ENCODE measurements at regions not wholly inside any gene's neighbourhood (a gene's known extent, or its start where the extent isn't known, plus 50 kb on each side); places are given as distances from the start of the nearest gene placed in this dataset.

DNA sequence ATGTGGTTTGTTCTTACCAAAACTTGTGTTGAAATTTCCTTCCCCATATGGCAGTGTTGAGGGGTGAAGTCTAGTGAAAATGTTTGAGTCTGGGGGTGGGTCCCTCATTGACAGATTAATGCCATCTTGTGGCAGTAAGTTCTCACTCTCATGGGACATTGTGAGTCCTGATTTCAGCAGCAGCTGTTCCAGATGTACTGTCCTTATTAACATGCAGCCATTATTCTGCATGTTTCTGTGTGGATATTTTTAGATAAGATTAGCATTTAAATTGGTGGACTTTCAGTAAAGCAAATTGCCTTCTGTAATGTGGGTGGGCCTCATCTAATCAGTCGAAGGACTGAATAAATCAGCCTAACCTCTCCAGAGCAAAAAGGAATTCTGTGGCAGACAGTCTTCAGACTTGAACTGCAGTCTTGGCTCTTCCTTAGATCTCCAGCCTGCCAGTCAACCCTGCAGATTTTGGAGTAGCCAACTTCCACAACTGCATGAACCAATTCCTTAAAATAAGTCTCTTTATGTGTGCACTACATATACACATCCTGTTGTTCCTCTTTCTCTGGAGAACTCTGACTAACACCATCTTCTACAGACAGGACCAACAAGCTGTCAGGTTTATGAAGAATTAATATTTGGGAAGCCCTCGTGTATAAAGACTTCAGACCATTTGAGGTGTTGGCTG lies 138.7 kb upstream of the ZNF516 start:
- TF ChIP-seq, protein P1, sequence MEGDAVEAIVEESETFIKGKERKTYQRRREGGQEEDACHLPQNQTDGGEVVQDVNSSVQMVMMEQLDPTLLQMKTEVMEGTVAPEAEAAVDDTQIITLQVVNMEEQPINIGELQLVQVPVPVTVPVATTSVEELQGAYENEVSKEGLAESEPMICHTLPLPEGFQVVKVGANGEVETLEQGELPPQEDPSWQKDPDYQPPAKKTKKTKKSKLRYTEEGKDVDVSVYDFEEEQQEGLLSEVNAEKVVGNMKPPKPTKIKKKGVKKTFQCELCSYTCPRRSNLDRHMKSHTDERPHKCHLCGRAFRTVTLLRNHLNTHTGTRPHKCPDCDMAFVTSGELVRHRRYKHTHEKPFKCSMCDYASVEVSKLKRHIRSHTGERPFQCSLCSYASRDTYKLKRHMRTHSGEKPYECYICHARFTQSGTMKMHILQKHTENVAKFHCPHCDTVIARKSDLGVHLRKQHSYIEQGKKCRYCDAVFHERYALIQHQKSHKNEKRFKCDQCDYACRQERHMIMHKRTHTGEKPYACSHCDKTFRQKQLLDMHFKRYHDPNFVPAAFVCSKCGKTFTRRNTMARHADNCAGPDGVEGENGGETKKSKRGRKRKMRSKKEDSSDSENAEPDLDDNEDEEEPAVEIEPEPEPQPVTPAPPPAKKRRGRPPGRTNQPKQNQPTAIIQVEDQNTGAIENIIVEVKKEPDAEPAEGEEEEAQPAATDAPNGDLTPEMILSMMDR (IDR thresholded peaks at IDR 0.05; ENCODE audit: extremely low read depth, low read depth, low read length), result no peak
- Histone ChIP-seq H3K4me1 (ENCODE audit: insufficient read depth, low read length) (no peaks in the 10 kb centered on the region), H3K27ac (ENCODE audit: low read depth, low read length) (no peak overlapping the region), H3K9me3 (ENCODE audit: low read depth, low read length) (no peaks in the 10 kb centered on the region), H3K79me2 (ENCODE audit: insufficient read depth, low read length) (no peaks in the 10 kb centered on the region), H3K4me3 (ENCODE audit: insufficient read depth, low read length) (no peak overlapping the region), H4K20me1 (ENCODE audit: insufficient read depth, low read length) (no peaks in the 10 kb centered on the region), H3K4me2 (ENCODE audit: insufficient read depth, low read length) (no peak overlapping the region), H3K36me3 (ENCODE audit: insufficient read depth, low read length) (no peaks in the 10 kb centered on the region), H3K27me3 (ENCODE audit: insufficient read depth, low read length) (peaks cover 7% of the 10 kb centered on the region), H2AFZ (ENCODE audit: low read length) (no peak overlapping the region)
- no peak for DNase-seq (ENCODE audit: insufficient read length, low spot score, missing footprints)

DNA sequence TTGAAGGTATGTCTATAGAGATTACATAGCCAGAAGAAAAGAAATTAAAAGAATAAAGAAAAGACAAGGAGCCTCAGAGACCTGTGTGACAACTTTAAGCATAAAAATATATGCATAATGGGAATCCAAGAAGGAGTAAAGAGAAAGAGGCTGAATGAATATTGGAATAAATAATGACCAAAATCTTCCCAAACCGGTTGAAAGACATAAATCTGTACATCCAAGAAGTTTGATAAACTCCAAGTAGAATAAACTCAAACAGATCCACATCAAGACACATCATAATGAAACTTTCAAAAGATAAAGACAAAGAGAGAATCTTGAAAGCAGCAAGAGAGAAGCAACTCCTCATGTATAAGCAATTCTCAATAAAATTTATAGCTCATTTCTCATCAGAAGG lies 132.4 kb upstream of the ZNF516 start:
- Histone ChIP-seq H3K9me3 (ENCODE audit: low read depth, low read length) (no peaks in the 10 kb centered on the region), H3K36me3 (ENCODE audit: insufficient read depth, low read length) (no peaks in the 10 kb centered on the region), H3K27me3 (ENCODE audit: insufficient read depth, low read length) (no peaks in the 10 kb centered on the region), H3K4me1 (ENCODE audit: insufficient read depth, low read length) (no peaks in the 10 kb centered on the region), H2AFZ (ENCODE audit: low read length) (no peak overlapping the region), H3K4me3 (ENCODE audit: insufficient read depth, low read length) (no peak overlapping the region), H4K20me1 (ENCODE audit: insufficient read depth, low read length) (no peaks in the 10 kb centered on the region), H3K27ac (ENCODE audit: low read depth, low read length) (no peak overlapping the region), H3K79me2 (ENCODE audit: insufficient read depth, low read length) (no peaks in the 10 kb centered on the region), H3K4me2 (ENCODE audit: insufficient read depth, low read length) (no peak overlapping the region)
- DNase-seq (ENCODE audit: insufficient read length, low spot score, missing footprints), result no peak
- TF ChIP-seq, protein P1 (IDR thresholded peaks at IDR 0.05; ENCODE audit: extremely low read depth, low read depth, low read length), result no peak

DNA sequence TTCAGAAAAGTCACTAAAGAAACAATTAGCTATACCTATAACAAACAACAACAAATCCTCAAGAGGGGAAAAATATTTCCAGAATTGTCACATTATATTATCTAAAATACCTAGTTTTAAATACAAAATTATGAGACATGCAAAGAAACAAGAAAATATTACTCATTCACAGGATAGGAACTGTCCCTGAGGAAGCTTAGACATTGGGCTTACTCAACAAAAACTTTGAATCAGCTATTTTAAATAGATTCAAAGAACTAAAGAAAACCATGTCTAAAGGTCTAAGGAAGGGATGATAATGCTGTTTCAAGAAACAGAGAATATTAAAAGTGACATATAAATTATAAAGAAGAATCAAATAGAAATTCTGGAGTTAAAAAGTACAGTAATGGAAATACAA lies 131.9 kb upstream of the ZNF516 start:
- Histone ChIP-seq H3K79me2 (ENCODE audit: insufficient read depth, low read length) (no peaks in the 10 kb centered on the region), H4K20me1 (ENCODE audit: insufficient read depth, low read length) (no peaks in the 10 kb centered on the region), H3K4me2 (ENCODE audit: insufficient read depth, low read length) (no peak overlapping the region), H3K4me3 (ENCODE audit: insufficient read depth, low read length) (no peak overlapping the region), H3K27ac (ENCODE audit: low read depth, low read length) (no peak overlapping the region), H3K36me3 (ENCODE audit: insufficient read depth, low read length) (no peaks in the 10 kb centered on the region), H3K9me3 (ENCODE audit: low read depth, low read length) (no peaks in the 10 kb centered on the region), H2AFZ (ENCODE audit: low read length) (no peak overlapping the region), H3K27me3 (ENCODE audit: insufficient read depth, low read length) (no peaks in the 10 kb centered on the region), H3K4me1 (ENCODE audit: insufficient read depth, low read length) (no peaks in the 10 kb centered on the region)
- no peak for DNase-seq (ENCODE audit: insufficient read length, low spot score, missing footprints)
- TF ChIP-seq, protein P1 (IDR thresholded peaks at IDR 0.05; ENCODE audit: extremely low read depth, low read depth, low read length), result no peak

DNA sequence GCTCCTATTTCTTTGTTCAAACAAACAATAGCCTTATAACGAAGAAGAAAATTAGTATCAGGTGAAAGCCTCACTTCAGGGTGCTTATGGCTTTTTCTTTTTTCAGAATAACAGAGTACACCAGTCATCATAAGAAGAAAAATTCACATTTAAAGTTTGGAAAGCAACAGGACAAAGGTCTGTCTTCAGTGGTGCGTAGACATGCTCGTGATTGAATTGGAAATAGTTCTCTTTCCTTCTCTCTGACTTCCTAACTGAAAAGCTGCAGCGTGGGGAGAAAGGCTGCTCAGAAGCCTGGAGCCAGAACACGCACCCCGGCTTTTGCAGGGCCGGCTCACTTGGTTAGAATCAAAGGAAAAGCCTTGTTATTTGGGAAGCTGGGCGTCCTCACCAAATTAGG lies 127.6 kb upstream of the ZNF516 start:
- H3K79me2 ChIP-seq (ENCODE audit: insufficient read depth, low read length), result no peaks in the 10 kb centered on the region
- no peak overlapping the region for H3K4me3 ChIP-seq (ENCODE audit: insufficient read depth, low read length)
- no peaks in the 10 kb centered on the region for H3K9me3 ChIP-seq (ENCODE audit: low read depth, low read length)
- no peaks in the 10 kb centered on the region for H3K27me3 ChIP-seq (ENCODE audit: insufficient read depth, low read length)
- no peak overlapping the region for H2AFZ ChIP-seq (ENCODE audit: low read length)
- no peaks in the 10 kb centered on the region for H3K36me3 ChIP-seq (ENCODE audit: insufficient read depth, low read length)
- TF ChIP-seq, protein P1 (IDR thresholded peaks at IDR 0.05; ENCODE audit: extremely low read depth, low read depth, low read length), result no peak
- no peak for DNase-seq (ENCODE audit: insufficient read length, low spot score, missing footprints)
- H3K27ac ChIP-seq (ENCODE audit: low read depth, low read length), result no peak overlapping the region
- H3K4me1 ChIP-seq (ENCODE audit: insufficient read depth, low read length), result peaks cover 14% of the 10 kb centered on the region
- no peaks in the 10 kb centered on the region for H4K20me1 ChIP-seq (ENCODE audit: insufficient read depth, low read length)
- H3K4me2 ChIP-seq (ENCODE audit: insufficient read depth, low read length), result no peak overlapping the region

All from osteoblast (primary cell).